ENCODE measurements at regions not wholly inside any gene's neighbourhood (a gene's known extent, or its start where the extent isn't known, plus 50 kb on each side); places are given as distances from the start of the nearest gene placed in this dataset.
"Not testable (repeated sequence)": the region's sequence is repeated elsewhere in the genome, so short reads cannot be mapped to it uniquely, and the experiment has no call there.

GRCh38 chr12:72869024-72869423 lies 596.9 kb downstream of the TRHDE start:
- DNase-seq, result no peak

- no peak for DNase-seq
Observed at GRCh38 chr12:72872238-72872887, 600.2 kb downstream of the TRHDE start.

- DNase-seq, result no peak
Observed at GRCh38 chr12:72872996-72873395, 600.8 kb downstream of the TRHDE start.

GRCh38 chr12:72876092-72876491 lies 603.9 kb downstream of the TRHDE start:
- DNase-seq, result no peak

GRCh38 chr12:72888693-72889092 lies 616.5 kb downstream of the TRHDE start:
- DNase-seq, result no peak

GRCh38 chr12:72889791-72890190 lies 617.6 kb downstream of the TRHDE start:
- no peak for DNase-seq

- DNase-seq, result no peak
Observed at GRCh38 chr12:72901685-72902084, 629.5 kb downstream of the TRHDE start.

- no peak for DNase-seq
Observed at GRCh38 chr12:72925716-72926115, 653.5 kb downstream of the TRHDE start.

GRCh38 chr12:72931838-72932237 lies 659.7 kb downstream of the TRHDE start:
- DNase-seq, result not testable (repeated sequence)

- DNase-seq, result no peak
Observed at GRCh38 chr12:72937486-72937885, 665.3 kb downstream of the TRHDE start.

GRCh38 chr12:72957454-72957853 lies 685.3 kb downstream of the TRHDE start:
- no peak for DNase-seq

- DNase-seq, result no peak
Observed at GRCh38 chr12:72966684-72967083, 694.5 kb downstream of the TRHDE start.

- no peak for DNase-seq
Observed at GRCh38 chr12:72974954-72975555, 702.9 kb downstream of the TRHDE start.

- DNase-seq, result no peak
Observed at GRCh38 chr12:72978999-72979398, 706.8 kb downstream of the TRHDE start.

GRCh38 chr12:72982356-72982755 lies 710.2 kb downstream of the TRHDE start:
- DNase-seq, result no peak

- no peak for DNase-seq
Observed at GRCh38 chr12:72986963-72987362, 714.8 kb downstream of the TRHDE start.

GRCh38 chr12:72989458-72989947 lies 717.3 kb downstream of the TRHDE start:
- no peak for DNase-seq

GRCh38 chr12:72995029-72995428 lies 722.9 kb downstream of the TRHDE start:
- not testable (repeated sequence) for DNase-seq

- no peak for DNase-seq
Observed at GRCh38 chr12:72995616-72996015, 723.4 kb downstream of the TRHDE start.

GRCh38 chr12:73001806-73002205 lies 729.6 kb downstream of the TRHDE start:
- not testable (repeated sequence) for DNase-seq

GRCh38 chr12:73002504-73002903 lies 730.3 kb downstream of the TRHDE start:
- not testable (repeated sequence) for DNase-seq

- DNase-seq, result not testable (repeated sequence)
Observed at GRCh38 chr12:73009138-73009834, 737.1 kb downstream of the TRHDE start.

- DNase-seq, result no peak
Observed at GRCh38 chr12:73017981-73018380, 745.8 kb downstream of the TRHDE start.

GRCh38 chr12:73053893-73054292 lies 781.7 kb downstream of the TRHDE start:
- no peak for DNase-seq

All from KG1 (cell line).